ENCODE measurements at regions not wholly inside any gene's neighbourhood (a gene's known extent, or its start where the extent isn't known, plus 50 kb on each side); places are given as distances from the start of the nearest gene placed in this dataset.

- DNase-seq (ENCODE audit: low read depth): no peak
Measured at GRCh38 chr2:65649811-65650589, 217.6 kb upstream of the SPRED2 start.

GRCh38 chr2:65647249-65647842 is 214.9 kb upstream of the SPRED2 start:
- no peak for DNase-seq (ENCODE audit: low read depth)

DNA sequence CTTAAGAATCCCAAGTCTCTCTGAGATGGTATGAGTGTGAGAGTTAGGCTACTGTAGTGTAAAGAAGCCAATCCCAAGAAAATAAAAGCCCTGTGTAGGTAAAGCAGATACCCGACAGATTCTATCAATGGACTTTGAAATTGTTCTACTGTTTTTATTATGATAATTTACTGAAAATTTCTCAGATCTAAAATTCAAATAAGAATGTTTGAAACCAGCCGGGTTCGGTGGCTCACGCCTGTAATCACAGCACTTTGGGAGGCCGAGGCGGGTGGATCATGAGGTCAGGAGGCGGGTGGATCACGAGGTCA is 208.3 kb upstream of the SPRED2 start:
- no peak for DNase-seq (ENCODE audit: low read depth)

GRCh38 chr2:65639156-65639864 is 206.9 kb upstream of the SPRED2 start:
- no peak for DNase-seq (ENCODE audit: low read depth)

DNA sequence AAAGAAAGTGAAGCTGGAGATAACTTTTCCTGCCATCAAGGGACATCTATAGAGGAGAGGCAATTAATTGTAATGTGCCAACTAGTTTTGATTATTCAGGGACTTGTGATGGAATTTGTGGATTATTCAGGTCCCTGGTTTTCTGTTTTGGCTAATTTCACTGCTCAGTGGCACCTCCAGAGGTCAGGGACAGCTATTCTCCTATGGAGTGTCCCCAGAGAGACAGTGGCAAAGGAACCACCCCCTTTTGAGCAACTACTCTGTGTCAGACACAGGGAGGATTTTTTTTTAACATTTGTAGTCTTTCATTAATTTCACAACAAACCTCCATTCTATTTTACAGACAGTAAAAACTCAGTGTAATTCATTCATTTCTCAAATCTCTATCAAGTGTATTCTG is 206.0 kb upstream of the SPRED2 start:
- no peak for DNase-seq (ENCODE audit: low read depth)

GRCh38 chr2:65636813-65637483 is 204.5 kb upstream of the SPRED2 start:
- no peak for DNase-seq (ENCODE audit: low read depth)

DNA sequence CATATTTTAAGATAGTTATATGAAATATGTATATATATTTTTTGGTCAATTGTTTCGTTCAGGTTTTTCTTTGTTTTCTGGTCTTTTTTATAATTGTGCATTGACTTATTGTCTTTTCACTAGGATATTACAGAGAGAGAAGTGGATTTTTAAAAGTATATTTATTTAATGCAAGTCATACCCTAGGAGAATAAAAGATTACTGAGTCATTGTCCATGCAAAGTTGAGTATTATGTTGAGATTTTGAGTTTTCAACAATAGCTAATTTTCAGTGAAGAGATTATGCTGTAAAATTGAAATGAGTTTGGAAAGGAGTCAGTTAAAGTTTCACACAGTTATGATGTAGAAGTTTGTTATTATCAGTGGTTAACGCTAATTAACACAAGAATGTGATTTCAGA is 203.6 kb upstream of the SPRED2 start:
- no peak for DNase-seq (ENCODE audit: low read depth)

GRCh38 chr2:65634304-65634703 is 201.9 kb upstream of the SPRED2 start:
- DNase-seq (ENCODE audit: low read depth): no peak

DNA sequence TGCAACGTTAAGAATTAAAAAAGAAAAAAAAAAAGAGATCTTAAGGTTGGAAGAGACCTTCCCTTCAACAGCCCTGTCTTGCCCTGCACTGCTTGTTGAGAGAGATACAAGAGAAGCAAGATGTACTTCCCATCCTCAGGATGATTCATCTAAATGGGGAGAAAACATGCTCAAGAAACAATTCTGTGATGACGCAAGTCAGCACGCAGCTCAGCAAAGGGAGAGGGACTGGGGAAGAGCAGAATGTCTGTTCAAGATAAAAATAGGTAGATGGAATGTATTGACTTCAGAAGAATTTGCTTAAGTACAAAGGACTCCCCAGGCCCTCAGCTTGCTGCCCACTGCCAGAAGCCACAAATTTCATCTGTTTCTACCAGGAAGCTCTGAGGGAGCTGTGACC is 198.2 kb upstream of the SPRED2 start:
- no peak for DNase-seq (ENCODE audit: low read depth)

DNA sequence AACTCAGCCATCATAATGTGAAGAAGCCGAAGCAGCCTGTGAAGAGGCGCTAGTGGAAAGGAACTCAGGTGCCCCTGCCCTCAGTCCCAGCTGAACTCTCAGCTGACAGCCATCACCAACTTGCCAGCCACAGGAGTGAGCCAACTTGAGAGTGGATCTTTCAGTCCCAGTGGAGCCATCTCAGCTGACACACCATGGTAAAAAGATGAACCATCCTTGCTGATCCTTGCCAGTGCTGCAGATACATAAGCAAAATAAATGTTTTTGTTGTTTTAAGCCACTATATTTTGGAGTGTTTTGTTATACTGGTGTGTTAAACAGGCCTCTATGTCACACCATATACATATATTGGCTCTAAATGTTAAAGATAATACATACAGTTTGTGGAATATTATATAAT is 195.8 kb upstream of the SPRED2 start:
- no peak for DNase-seq (ENCODE audit: low read depth)

GRCh38 chr2:65626831-65627230 is 194.4 kb upstream of the SPRED2 start:
- no peak for DNase-seq (ENCODE audit: low read depth)

DNA sequence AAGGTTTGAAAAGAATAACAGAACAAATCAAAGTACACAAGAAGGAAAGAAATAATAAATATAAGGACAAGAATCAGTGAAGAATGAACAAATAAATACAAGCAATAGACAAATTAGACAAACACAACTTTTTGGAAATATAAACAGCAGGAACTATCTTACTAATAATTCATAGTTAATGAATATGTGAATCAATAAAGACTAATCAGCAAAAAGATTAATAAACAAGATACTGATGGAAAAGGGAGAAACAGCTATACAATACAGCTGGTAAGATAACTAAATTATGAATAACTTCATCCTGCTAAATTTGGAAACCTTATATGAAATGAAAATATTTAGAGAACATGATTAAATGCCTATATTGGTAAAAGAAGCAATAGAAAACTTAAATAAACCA is 193.6 kb upstream of the SPRED2 start:
- no peak for DNase-seq (ENCODE audit: low read depth)

DNA sequence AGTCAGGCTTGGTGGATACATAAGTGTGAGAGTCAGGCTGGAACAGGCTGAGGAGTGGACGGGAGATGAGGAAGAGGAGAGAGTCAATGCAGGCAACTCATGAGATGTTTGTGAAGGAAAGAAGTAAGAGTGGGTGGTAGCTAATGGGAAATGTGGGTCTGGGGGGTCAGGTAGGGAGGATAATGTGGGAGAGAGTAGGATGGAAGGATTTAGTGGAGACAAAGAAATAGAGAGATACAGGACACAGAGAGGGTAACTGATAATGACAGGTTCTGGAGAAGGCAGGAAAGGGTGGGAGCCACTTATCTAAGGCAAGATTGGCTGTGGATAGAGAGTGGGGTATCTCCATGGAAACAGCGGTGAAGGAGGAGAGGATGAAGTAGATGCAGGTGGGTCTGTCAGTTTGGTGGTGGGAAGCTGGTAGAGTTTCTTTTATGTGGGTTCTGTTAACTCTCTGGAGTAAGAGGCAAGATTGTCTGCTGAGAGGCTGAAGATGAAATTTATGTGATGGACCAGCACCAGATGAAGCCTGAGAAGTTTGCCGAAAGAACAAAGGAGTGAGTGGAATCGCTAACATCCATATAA is 190.6 kb upstream of the SPRED2 start:
- no peak for DNase-seq (ENCODE audit: low read depth)

DNA sequence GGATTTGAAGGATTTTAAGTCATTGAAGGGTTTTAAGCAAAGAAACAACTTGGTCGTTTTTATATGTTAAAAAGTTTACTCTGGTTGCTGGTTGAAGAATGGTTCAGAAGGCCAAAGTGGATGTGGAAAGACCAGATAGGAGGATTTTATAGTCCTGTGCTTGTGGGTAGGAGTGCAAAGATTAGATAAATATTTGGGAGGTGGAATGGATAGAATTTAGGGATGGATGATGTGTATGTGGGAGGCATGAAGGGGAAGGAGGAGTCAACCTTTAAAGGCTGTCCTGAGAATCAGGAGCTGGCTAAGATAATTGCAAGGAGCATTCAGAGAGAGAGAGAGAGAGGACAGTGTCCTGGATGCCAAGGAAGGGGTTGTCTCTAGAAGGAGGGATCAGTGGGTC is 190.1 kb upstream of the SPRED2 start:
- DNase-seq (ENCODE audit: low read depth): no peak

DNA sequence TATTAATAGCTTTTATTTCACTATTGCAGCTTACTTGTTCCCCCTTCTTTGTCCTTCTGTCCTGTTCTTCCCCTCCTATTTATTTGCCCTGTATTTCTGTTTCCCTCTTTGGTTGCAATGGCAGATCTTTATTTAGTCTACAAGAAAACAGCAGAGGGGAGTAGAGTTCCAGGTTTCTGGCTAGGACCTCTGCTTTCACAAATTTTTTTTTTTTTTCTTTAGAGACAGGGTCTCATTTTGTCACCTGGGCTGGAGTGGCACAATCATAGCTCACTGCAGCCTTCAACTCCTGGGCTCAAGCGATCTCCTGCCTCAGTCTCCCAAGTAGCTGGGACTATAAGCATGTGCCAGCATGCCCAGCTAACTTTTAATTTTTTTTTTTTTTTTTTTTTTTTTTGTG is 188.1 kb upstream of the SPRED2 start:
- DNase-seq (ENCODE audit: low read depth): no peak

GRCh38 chr2:65620026-65620425 is 187.6 kb upstream of the SPRED2 start:
- no peak for DNase-seq (ENCODE audit: low read depth)

- no peak for DNase-seq (ENCODE audit: low read depth)
Measured at GRCh38 chr2:65615602-65616001, 183.2 kb upstream of the SPRED2 start.

GRCh38 chr2:65613968-65614555 is 181.7 kb upstream of the SPRED2 start:
- no peak for DNase-seq (ENCODE audit: low read depth)

DNA sequence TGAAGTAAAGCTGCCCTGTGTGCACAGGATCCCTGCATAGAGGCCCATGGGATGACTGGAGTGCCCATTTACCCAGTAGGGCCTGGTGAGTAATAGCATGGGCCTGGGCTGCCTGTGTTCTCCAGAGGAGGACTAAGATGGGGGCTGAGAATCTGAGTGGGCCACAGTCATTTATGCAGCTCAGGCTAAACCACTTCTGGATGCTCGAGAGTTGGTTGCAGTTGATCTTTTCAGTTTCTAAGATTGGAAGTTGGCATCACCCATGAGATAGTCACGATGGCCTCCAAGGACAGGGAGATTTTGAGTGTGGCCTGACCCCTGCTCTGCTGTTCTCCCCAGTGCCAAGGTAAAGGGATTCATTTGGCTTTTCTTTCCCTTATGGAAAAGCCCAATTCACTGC is 179.1 kb upstream of the SPRED2 start:
- no peak for DNase-seq (ENCODE audit: low read depth)

- no peak for DNase-seq (ENCODE audit: low read depth)
Measured at GRCh38 chr2:65608916-65609315, 176.5 kb upstream of the SPRED2 start.

GRCh38 chr2:65608466-65608865 is 176.1 kb upstream of the SPRED2 start:
- DNase-seq (ENCODE audit: low read depth): no peak

DNA sequence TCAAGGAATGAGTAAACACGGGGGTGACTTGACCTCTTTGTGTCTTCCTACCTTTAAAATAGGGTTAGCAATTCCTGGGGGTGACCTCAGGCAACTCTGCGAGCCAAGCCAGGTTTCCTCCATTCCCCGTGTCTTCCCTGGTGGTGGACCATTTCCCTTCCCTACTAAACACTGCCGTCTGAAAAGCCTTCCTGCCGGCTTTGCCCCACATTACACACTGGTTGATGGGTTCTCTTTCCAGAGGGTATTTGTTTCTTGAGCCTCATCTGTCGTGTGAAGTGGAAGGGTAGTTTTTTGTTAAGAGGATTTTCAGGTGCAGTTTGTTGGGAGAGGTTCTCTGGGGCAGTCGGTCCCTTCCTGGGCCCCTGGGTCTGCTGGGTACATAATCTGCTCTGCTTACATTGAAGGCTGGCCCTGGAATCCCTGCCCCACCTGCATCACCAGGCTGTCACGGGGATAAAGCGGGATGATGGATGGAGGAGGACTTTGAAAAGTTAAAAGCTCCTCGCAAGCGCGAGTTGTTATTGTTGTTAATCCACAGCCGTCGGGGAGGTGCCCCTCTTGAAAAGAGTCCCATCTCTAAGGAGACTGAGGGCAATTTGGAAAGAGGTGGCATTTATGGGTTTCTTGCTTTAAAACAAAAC is 175.4 kb upstream of the SPRED2 start:
- DNase-seq (ENCODE audit: low read depth): no peak

Measured in HS-27A (cell line).